ENCODE measurements at regions not wholly inside any gene's neighbourhood (a gene's known extent, or its start where the extent isn't known, plus 50 kb on each side); places are given as distances from the start of the nearest gene placed in this dataset.
A peak's percentile ranks its signal among the peaks of the same experiment; 100 is the strongest.
"Not testable (repeated sequence)": the region's sequence is repeated elsewhere in the genome, so short reads cannot be mapped to it uniquely, and the experiment has no call there.

GRCh38 chr2:91839904-91840868 is 3031.0 kb upstream of the TEKT4 start:
- no peak for DNase-seq

GRCh38 chr2:91842264-91842663 is 3029.0 kb upstream of the TEKT4 start:
- not testable (repeated sequence) for DNase-seq

- DNase-seq, result not testable (repeated sequence)
These were observed 3028.3 kb upstream of the TEKT4 start for GRCh38 chr2:91842913-91843312.

- DNase-seq, result not testable (repeated sequence)
These were observed 3027.3 kb upstream of the TEKT4 start for GRCh38 chr2:91843723-91844450.

- not testable (repeated sequence) for DNase-seq
These were observed 3026.8 kb upstream of the TEKT4 start for GRCh38 chr2:91844451-91844825.

- DNase-seq, result not testable (repeated sequence)
These were observed 3024.8 kb upstream of the TEKT4 start for GRCh38 chr2:91846388-91846787.

GRCh38 chr2:91851689-91852420 is 3019.4 kb upstream of the TEKT4 start:
- DNase-seq, result not testable (repeated sequence)

GRCh38 chr2:91856971-91857370 is 3014.3 kb upstream of the TEKT4 start:
- not testable (repeated sequence) for DNase-seq

GRCh38 chr2:91857711-91858110 is 3013.5 kb upstream of the TEKT4 start:
- not testable (repeated sequence) for DNase-seq

GRCh38 chr2:91871716-91872115 is 2999.5 kb upstream of the TEKT4 start:
- not testable (repeated sequence) for DNase-seq

- DNase-seq, result not testable (repeated sequence)
These were observed 2997.8 kb upstream of the TEKT4 start for GRCh38 chr2:91873416-91873815.

- DNase-seq, result not testable (repeated sequence)
These were observed 2993.5 kb upstream of the TEKT4 start for GRCh38 chr2:91877658-91878210.

GRCh38 chr2:91895091-91895490 is 2976.1 kb upstream of the TEKT4 start:
- DNase-seq, result peak; percentile 3

GRCh38 chr2:91917602-91918001 is 2953.6 kb upstream of the TEKT4 start:
- DNase-seq, result not testable (repeated sequence)

All from dermis blood vessel endothelial cell (primary cell).